ENCODE measurements at regions not wholly inside any gene's neighbourhood (a gene's known extent, or its start where the extent isn't known, plus 50 kb on each side); places are given as distances from the start of the nearest gene placed in this dataset.

DNA sequence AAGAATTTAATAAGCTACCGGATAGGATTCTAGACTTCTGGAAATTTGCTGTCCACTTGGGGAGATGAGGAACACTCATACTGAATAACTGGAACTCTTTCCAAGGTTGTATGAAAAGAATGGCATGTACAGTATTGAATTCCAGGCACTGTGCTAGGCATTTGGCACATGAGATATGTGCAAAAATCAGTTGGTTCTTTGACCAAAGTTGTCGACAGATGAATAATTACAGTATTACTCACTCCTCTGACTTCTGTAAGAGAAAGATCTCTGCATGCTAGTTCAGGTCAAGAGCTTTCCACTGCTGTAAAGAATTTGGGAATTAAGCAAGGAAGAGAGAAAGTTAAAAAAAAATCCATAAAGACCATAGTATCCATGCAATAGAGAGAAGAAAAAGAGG lies 764.7 kb downstream of the BCL11B start:
- H3K4me1 ChIP-seq (ENCODE audit: control insufficient read depth, extremely low read depth, insufficient read depth, low read length), result no peaks in the 10 kb centered on the region
- H3K27ac ChIP-seq (ENCODE audit: insufficient read depth, low read depth, low read length), result no peak overlapping the region
- intact Hi-C loops (cut with micrococcal nuclease) (no loop called here), dilution Hi-C loops (cut with MboI; ENCODE audit: extremely low pct_ligation_motif_present, low sequenced_read_pairs) (no loop called here)
- DNase-seq (ENCODE audit: low read depth, low spot score) (no peak), FAIRE-seq (no peak)
- peaks cover 6% of the 10 kb centered on the region for H3K9me3 ChIP-seq (replicated peaks; ENCODE audit: control insufficient read depth, insufficient read depth, low read length)
- no peak overlapping the region for H3K9ac ChIP-seq (replicated peaks; ENCODE audit: extremely low read depth, insufficient read depth, low read length)
- no TSS peak for BruUV-seq (replicated peaks)
- no peak overlapping the region for H2AFZ ChIP-seq (ENCODE audit: low read depth, low read length)
- no peaks in the 10 kb centered on the region for H3K36me3 ChIP-seq (ENCODE audit: control insufficient read depth in 2 of 2, extremely low read depth in 1 of 2, insufficient read depth in 2 of 2, low read length in 2 of 2)
- no peak overlapping the region for H3K4me3 ChIP-seq (replicated peaks in 1 of 3; ENCODE audit: insufficient read depth in 1 of 3, low read depth in 1 of 3, low read length in 3 of 3)
- no peaks in the 10 kb centered on the region for H4K20me1 ChIP-seq (replicated peaks; ENCODE audit: control insufficient read depth, extremely low read depth, insufficient read depth, low read length)
- ChIA-PET POLR2A (no interaction called here), CTCF (no interaction called here)
- H3K9me1 ChIP-seq (replicated peaks; ENCODE audit: control insufficient read depth, extremely low read depth, insufficient read depth, low read length), result no peaks in the 10 kb centered on the region
- no peaks in the 10 kb centered on the region for H3K79me2 ChIP-seq (ENCODE audit: control insufficient read depth, insufficient read depth, low read length)
- TF ChIP-seq POLR2A (IDR thresholded peaks at IDR 0.05; ENCODE audit: low read depth, low read length), result no peak
- no peak for TF ChIP-seq MAX (IDR thresholded peaks at IDR 0.05; ENCODE audit: insufficient read depth, insufficient read length)
- TF ChIP-seq GATA2 (IDR thresholded peaks at IDR 0.05; ENCODE audit: insufficient read depth, insufficient read length, low read depth, low read length), result no peak
- TF ChIP-seq FOS (IDR thresholded peaks at IDR 0.05; ENCODE audit: borderline replicate concordance, insufficient read depth, low read length), result no peak
- no peak for TF ChIP-seq JUN (IDR thresholded peaks at IDR 0.05; ENCODE audit: borderline replicate concordance, insufficient read depth, insufficient read length, low read depth)
- TF ChIP-seq MYC (IDR thresholded peaks at IDR 0.05; ENCODE audit: low read depth, low read length), result no peak
- TF ChIP-seq CTCF (IDR thresholded peaks at IDR 0.05; ENCODE audit: extremely low read depth in 1 of 2, insufficient read depth in 1 of 2, low read depth in 1 of 2, low read length in 2 of 2), result no peak
- TF ChIP-seq EZH2 (IDR thresholded peaks at IDR 0.05; ENCODE audit: borderline replicate concordance, low read depth, low read length, severe bottlenecking), result no peak
- no peak for TF ChIP-seq POLR2AphosphoS5 (IDR thresholded peaks at IDR 0.05; ENCODE audit: insufficient read depth, low read depth, low read length)
- no peaks in the 10 kb centered on the region for H3K27me3 ChIP-seq (ENCODE audit: control insufficient read depth in 2 of 2, insufficient read depth in 2 of 2, low read length in 2 of 2)
- no peak overlapping the region for H3K4me2 ChIP-seq (ENCODE audit: insufficient read depth, low read length)
